ENCODE measurements at regions not wholly inside any gene's neighbourhood (a gene's known extent, or its start where the extent isn't known, plus 50 kb on each side); places are given as distances from the start of the nearest gene placed in this dataset.
A peak's percentile ranks its signal among the peaks of the same experiment; 100 is the strongest.

- no peak overlapping the region for H3K27ac ChIP-seq (ENCODE audit: low read depth, low read length)
- H3K9ac ChIP-seq (ENCODE audit: low read length), result no peak overlapping the region
- no peaks in the 10 kb centered on the region; the same call in 1 of the 2 replicates for H3K4me1 ChIP-seq (ENCODE audit: control insufficient read depth, insufficient read depth, low read length)
- no peak overlapping the region for H3K4me3 ChIP-seq (ENCODE audit: low read depth, low read length)
- no peaks in the 10 kb centered on the region for H3K9me3 ChIP-seq (ENCODE audit: control insufficient read depth, insufficient read depth, low read depth, low read length)
- 0 out of 2 replicates have a peak, but pooled peaks cover 2% of the 10 kb centered on the region for H3K27me3 ChIP-seq (ENCODE audit: control insufficient read depth, insufficient read depth, low read length)
- no peaks in the 10 kb centered on the region for H3K36me3 ChIP-seq (ENCODE audit: control insufficient read depth, insufficient read depth, low read length)
These were observed 134.8 kb upstream of the LARP1 start for GRCh38 chr5:154620411-154620810.

GRCh38 chr5:154618696-154619095, 136.5 kb upstream of the LARP1 start:
- 0 out of 2 replicates have a peak, but pooled peaks cover 2% of the 10 kb centered on the region for H3K27me3 ChIP-seq (ENCODE audit: control insufficient read depth, insufficient read depth, low read length)
- no peak overlapping the region for H3K9ac ChIP-seq (ENCODE audit: low read length)
- H3K9me3 ChIP-seq (ENCODE audit: control insufficient read depth, insufficient read depth, low read depth, low read length), result no peaks in the 10 kb centered on the region; the same call in 1 of the 2 replicates
- no peak overlapping the region for H3K27ac ChIP-seq (ENCODE audit: low read depth, low read length)
- no peaks in the 10 kb centered on the region for H3K36me3 ChIP-seq (ENCODE audit: control insufficient read depth, insufficient read depth, low read length)
- H3K4me3 ChIP-seq (ENCODE audit: low read depth, low read length), result no peak overlapping the region
- no peaks in the 10 kb centered on the region; the same call in 1 of the 2 replicates for H3K4me1 ChIP-seq (ENCODE audit: control insufficient read depth, insufficient read depth, low read length)

- H3K4me3 ChIP-seq (ENCODE audit: low read depth, low read length), result no peak overlapping the region
These were observed 136.6 kb upstream of the HAND1 start for GRCh38 chr5:154614595-154614994.

GRCh38 chr5:154614125-154614524, 136.1 kb upstream of the HAND1 start:
- Histone ChIP-seq H3K27me3 (ENCODE audit: control insufficient read depth, insufficient read depth, low read length) (peaks cover 37% of the 10 kb centered on the region), H3K4me1 (ENCODE audit: control insufficient read depth, insufficient read depth, low read length) (peaks cover 9% of the 10 kb centered on the region; the same call in 1 of the 2 replicates), H3K27ac (ENCODE audit: low read depth, low read length) (no peak overlapping the region)

More at GRCh38 chr5:154614595-154614994, 136.6 kb upstream of the HAND1 start:
- H3K27me3 ChIP-seq (ENCODE audit: control insufficient read depth, insufficient read depth, low read length), result peaks cover 33% of the 10 kb centered on the region
- no peak overlapping the region for H3K27ac ChIP-seq (ENCODE audit: low read depth, low read length)
- peaks cover 4% of the 10 kb centered on the region; the same call in 1 of the 2 replicates for H3K4me1 ChIP-seq (ENCODE audit: control insufficient read depth, insufficient read depth, low read length)
- no peaks in the 10 kb centered on the region for H3K36me3 ChIP-seq (ENCODE audit: control insufficient read depth, insufficient read depth, low read length)
- H3K9ac ChIP-seq (ENCODE audit: low read length), result no peak overlapping the region
- H3K9me3 ChIP-seq (ENCODE audit: control insufficient read depth, insufficient read depth, low read depth, low read length), result no peaks in the 10 kb centered on the region; the same call in 1 of the 2 replicates

GRCh38 chr5:154612666-154613065, 134.6 kb upstream of the HAND1 start:
- peaks cover 42% of the 10 kb centered on the region for H3K27me3 ChIP-seq (ENCODE audit: control insufficient read depth, insufficient read depth, low read length)
- H3K4me1 ChIP-seq (ENCODE audit: control insufficient read depth, insufficient read depth, low read length), result peaks cover 24% of the 10 kb centered on the region; the same call in 1 of the 2 replicates
- no peak overlapping the region for H3K27ac ChIP-seq (ENCODE audit: low read depth, low read length)
- H3K36me3 ChIP-seq (ENCODE audit: control insufficient read depth, insufficient read depth, low read length), result no peaks in the 10 kb centered on the region
- no peak overlapping the region for H3K9ac ChIP-seq (ENCODE audit: low read length)
- H3K4me3 ChIP-seq (ENCODE audit: low read depth, low read length), result no peak overlapping the region
- H3K9me3 ChIP-seq (ENCODE audit: control insufficient read depth, insufficient read depth, low read depth, low read length), result no peaks in the 10 kb centered on the region; the same call in 1 of the 2 replicates

More at GRCh38 chr5:154614125-154614524, 136.1 kb upstream of the HAND1 start:
- no peaks in the 10 kb centered on the region for H3K36me3 ChIP-seq (ENCODE audit: control insufficient read depth, insufficient read depth, low read length)
- no peaks in the 10 kb centered on the region; the same call in 1 of the 2 replicates for H3K9me3 ChIP-seq (ENCODE audit: control insufficient read depth, insufficient read depth, low read depth, low read length)
- no peak overlapping the region for H3K9ac ChIP-seq (ENCODE audit: low read length)
- no peak overlapping the region for H3K4me3 ChIP-seq (ENCODE audit: low read depth, low read length)

- Histone ChIP-seq H3K4me1 (ENCODE audit: control insufficient read depth, insufficient read depth, low read length) (peaks cover 33% of the 10 kb centered on the region), H3K36me3 (ENCODE audit: control insufficient read depth, insufficient read depth, low read length) (no peaks in the 10 kb centered on the region), H3K27me3 (ENCODE audit: control insufficient read depth, insufficient read depth, low read length) (peaks cover 44% of the 10 kb centered on the region), H3K9me3 (ENCODE audit: control insufficient read depth, insufficient read depth, low read depth, low read length) (no peaks in the 10 kb centered on the region; the same call in 1 of the 2 replicates), H3K27ac (ENCODE audit: low read depth, low read length) (no peak overlapping the region), H3K9ac (ENCODE audit: low read length) (peak overlapping the region; percentile 65), H3K4me3 (ENCODE audit: low read depth, low read length) (peak overlapping the region; percentile 73)
These were observed 133.3 kb upstream of the HAND1 start for GRCh38 chr5:154611341-154611767.

GRCh38 chr5:154610321-154611154, 132.5 kb upstream of the HAND1 start:
- Histone ChIP-seq H3K9ac (ENCODE audit: low read length) (peak overlapping the region; percentile 69), H3K4me1 (ENCODE audit: control insufficient read depth, insufficient read depth, low read length) (peaks cover 40% of the 10 kb centered on the region), H3K4me3 (ENCODE audit: low read depth, low read length) (peak overlapping the region; percentile 73), H3K9me3 (ENCODE audit: control insufficient read depth, insufficient read depth, low read depth, low read length) (no peaks in the 10 kb centered on the region; the same call in 1 of the 2 replicates), H3K36me3 (ENCODE audit: control insufficient read depth, insufficient read depth, low read length) (no peaks in the 10 kb centered on the region), H3K27ac (ENCODE audit: low read depth, low read length) (no peak overlapping the region), H3K27me3 (ENCODE audit: control insufficient read depth, insufficient read depth, low read length) (peaks cover 44% of the 10 kb centered on the region)

- Histone ChIP-seq H3K9me3 (ENCODE audit: control insufficient read depth, insufficient read depth, low read depth, low read length) (no peaks in the 10 kb centered on the region; the same call in 1 of the 2 replicates), H3K9ac (ENCODE audit: low read length) (peak overlapping the region; percentile 25), H3K36me3 (ENCODE audit: control insufficient read depth, insufficient read depth, low read length) (no peaks in the 10 kb centered on the region), H3K27me3 (ENCODE audit: control insufficient read depth, insufficient read depth, low read length) (peaks cover 46% of the 10 kb centered on the region), H3K27ac (ENCODE audit: low read depth, low read length) (no peak overlapping the region; the same call in 1 of the 2 replicates), H3K4me3 (ENCODE audit: low read depth, low read length) (no peak overlapping the region), H3K4me1 (ENCODE audit: control insufficient read depth, insufficient read depth, low read length) (peaks cover 49% of the 10 kb centered on the region)
These were observed 131.2 kb upstream of the HAND1 start for GRCh38 chr5:154609251-154609650.

- peaks cover 53% of the 10 kb centered on the region for H3K4me1 ChIP-seq (ENCODE audit: control insufficient read depth, insufficient read depth, low read length)
- H3K27me3 ChIP-seq (ENCODE audit: control insufficient read depth, insufficient read depth, low read length), result peaks cover 50% of the 10 kb centered on the region
- H3K4me3 ChIP-seq (ENCODE audit: low read depth, low read length), result no peak overlapping the region
- H3K27ac ChIP-seq (ENCODE audit: low read depth, low read length), result no peak overlapping the region
- no peaks in the 10 kb centered on the region for H3K36me3 ChIP-seq (ENCODE audit: control insufficient read depth, insufficient read depth, low read length)
- no peaks in the 10 kb centered on the region for H3K9me3 ChIP-seq (ENCODE audit: control insufficient read depth, insufficient read depth, low read depth, low read length)
- H3K9ac ChIP-seq (ENCODE audit: low read length), result peak overlapping the region; percentile 46
These were observed 130.5 kb upstream of the HAND1 start for GRCh38 chr5:154608531-154609011.

GRCh38 chr5:154607746-154608145, 129.7 kb upstream of the HAND1 start:
- Histone ChIP-seq H3K4me1 (ENCODE audit: control insufficient read depth, insufficient read depth, low read length) (peaks cover 57% of the 10 kb centered on the region), H3K27ac (ENCODE audit: low read depth, low read length) (no peak overlapping the region; the same call in 1 of the 2 replicates), H3K36me3 (ENCODE audit: control insufficient read depth, insufficient read depth, low read length) (no peaks in the 10 kb centered on the region), H3K4me3 (ENCODE audit: low read depth, low read length) (no peak overlapping the region; the same call in 1 of the 2 replicates), H3K9me3 (ENCODE audit: control insufficient read depth, insufficient read depth, low read depth, low read length) (no peaks in the 10 kb centered on the region), H3K27me3 (ENCODE audit: control insufficient read depth, insufficient read depth, low read length) (peaks cover 50% of the 10 kb centered on the region), H3K9ac (ENCODE audit: low read length) (peak overlapping the region; percentile 46)

GRCh38 chr5:154606246-154606645, 128.2 kb upstream of the HAND1 start:
- Histone ChIP-seq H3K9ac (ENCODE audit: low read length) (peak overlapping the region; percentile 30), H3K4me1 (ENCODE audit: control insufficient read depth, insufficient read depth, low read length) (peaks cover 58% of the 10 kb centered on the region), H3K27ac (ENCODE audit: low read depth, low read length) (peak overlapping the region; percentile 34; the same call in 1 of the 2 replicates), H3K9me3 (ENCODE audit: control insufficient read depth, insufficient read depth, low read depth, low read length) (no peaks in the 10 kb centered on the region), H3K4me3 (ENCODE audit: low read depth, low read length) (no peak overlapping the region), H3K27me3 (ENCODE audit: control insufficient read depth, insufficient read depth, low read length) (peaks cover 35% of the 10 kb centered on the region), H3K36me3 (ENCODE audit: control insufficient read depth, insufficient read depth, low read length) (no peaks in the 10 kb centered on the region)

Measured in HUES6 (cell line).